ENCODE measurements at regions not wholly inside any gene's neighbourhood (a gene's known extent, or its start where the extent isn't known, plus 50 kb on each side); places are given as distances from the start of the nearest gene placed in this dataset.

DNA sequence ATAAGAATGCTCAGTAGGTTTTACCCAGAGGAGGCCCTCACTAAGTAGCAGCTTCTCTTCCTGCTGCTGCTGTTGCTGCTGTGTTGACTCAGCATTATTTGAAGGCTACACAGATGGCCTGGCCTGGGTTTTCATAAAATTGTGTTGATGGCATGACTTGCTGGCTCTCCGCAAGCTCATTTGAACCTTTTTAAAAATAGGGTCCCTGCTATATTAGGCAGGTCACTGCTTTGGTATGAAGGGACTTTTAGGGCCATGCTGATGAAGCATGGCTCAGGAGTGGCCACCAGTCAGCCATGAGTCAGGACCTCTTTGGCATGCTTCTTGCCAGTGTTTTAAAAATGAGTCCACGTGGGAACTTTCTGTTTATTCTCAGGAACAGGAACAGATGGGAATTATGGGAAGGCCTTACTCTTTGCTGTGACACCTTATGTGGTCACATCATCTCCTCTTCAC, 128.7 kb downstream of the MID1IP1 start:
- no peak for TF ChIP-seq EZH2 (IDR thresholded peaks at IDR 0.05; ENCODE audit: borderline replicate concordance, low read length)
- TF ChIP-seq, protein P1, sequence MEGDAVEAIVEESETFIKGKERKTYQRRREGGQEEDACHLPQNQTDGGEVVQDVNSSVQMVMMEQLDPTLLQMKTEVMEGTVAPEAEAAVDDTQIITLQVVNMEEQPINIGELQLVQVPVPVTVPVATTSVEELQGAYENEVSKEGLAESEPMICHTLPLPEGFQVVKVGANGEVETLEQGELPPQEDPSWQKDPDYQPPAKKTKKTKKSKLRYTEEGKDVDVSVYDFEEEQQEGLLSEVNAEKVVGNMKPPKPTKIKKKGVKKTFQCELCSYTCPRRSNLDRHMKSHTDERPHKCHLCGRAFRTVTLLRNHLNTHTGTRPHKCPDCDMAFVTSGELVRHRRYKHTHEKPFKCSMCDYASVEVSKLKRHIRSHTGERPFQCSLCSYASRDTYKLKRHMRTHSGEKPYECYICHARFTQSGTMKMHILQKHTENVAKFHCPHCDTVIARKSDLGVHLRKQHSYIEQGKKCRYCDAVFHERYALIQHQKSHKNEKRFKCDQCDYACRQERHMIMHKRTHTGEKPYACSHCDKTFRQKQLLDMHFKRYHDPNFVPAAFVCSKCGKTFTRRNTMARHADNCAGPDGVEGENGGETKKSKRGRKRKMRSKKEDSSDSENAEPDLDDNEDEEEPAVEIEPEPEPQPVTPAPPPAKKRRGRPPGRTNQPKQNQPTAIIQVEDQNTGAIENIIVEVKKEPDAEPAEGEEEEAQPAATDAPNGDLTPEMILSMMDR (IDR thresholded peaks at IDR 0.05; ENCODE audit: low read length): no peak
- peak overlapping the region; percentile 45 for H3K27ac ChIP-seq (ENCODE audit: low read depth, low read length, poor library complexity, severe bottlenecking)
- no peaks in the 10 kb centered on the region for H3K9me3 ChIP-seq (ENCODE audit: low read length)
- no peak overlapping the region for H2AFZ ChIP-seq (ENCODE audit: low read length)
- no peaks in the 10 kb centered on the region for H3K27me3 ChIP-seq (ENCODE audit: insufficient read depth, low read length)
- no peaks in the 10 kb centered on the region for H3K79me2 ChIP-seq (ENCODE audit: insufficient read depth, low read length)
- no peaks in the 10 kb centered on the region for H3K36me3 ChIP-seq (ENCODE audit: insufficient read depth, low read length)
- H3K9me2 ChIP-seq (ENCODE audit: low read depth, low read length): no peaks in the 10 kb centered on the region
- peak overlapping the region; percentile 36; the same call in 1 of the 2 replicates for H3K4me2 ChIP-seq (ENCODE audit: low read length)
- peaks cover 24% of the 10 kb centered on the region for H3K4me1 ChIP-seq (ENCODE audit: insufficient read depth, low read length, severe bottlenecking)
- H3F3A ChIP-seq (ENCODE audit: insufficient read depth, low read length): no peaks in the 10 kb centered on the region
- H3K4me3 ChIP-seq (ENCODE audit: low read depth, low read length, poor library complexity, severe bottlenecking): no peak overlapping the region
- H3K9ac ChIP-seq (ENCODE audit: low read length): no peak overlapping the region; the same call in 1 of the 2 replicates
- no peaks in the 10 kb centered on the region for H4K20me1 ChIP-seq (ENCODE audit: insufficient read depth, low read length)

DNA sequence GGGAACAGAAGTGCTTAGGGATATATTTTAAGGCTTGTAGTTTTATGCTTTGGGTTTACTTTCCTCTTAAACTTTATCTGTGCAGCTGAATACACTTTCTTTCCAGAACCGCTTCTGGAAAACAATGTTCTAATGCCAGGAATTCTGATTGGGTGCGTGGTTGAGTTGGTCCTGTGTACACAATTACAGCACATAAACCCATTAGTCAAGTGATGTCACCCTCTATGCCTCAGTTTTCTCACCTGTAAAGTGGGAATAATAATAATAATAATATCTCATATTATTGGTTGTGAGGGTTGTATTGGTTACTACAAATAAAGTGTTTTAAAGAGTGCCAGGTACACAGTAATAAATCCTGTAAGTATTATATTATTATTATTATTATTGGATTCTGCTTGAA, 129.2 kb downstream of the MID1IP1 start:
- no peaks in the 10 kb centered on the region for H3K9me3 ChIP-seq (ENCODE audit: low read length)
- no peak overlapping the region for H3K9ac ChIP-seq (ENCODE audit: low read length)
- H4K20me1 ChIP-seq (ENCODE audit: insufficient read depth, low read length): no peaks in the 10 kb centered on the region
- peaks cover 29% of the 10 kb centered on the region for H3K4me1 ChIP-seq (ENCODE audit: insufficient read depth, low read length, severe bottlenecking)
- TF ChIP-seq EZH2 (IDR thresholded peaks at IDR 0.05; ENCODE audit: borderline replicate concordance, low read length): no peak
- TF ChIP-seq, protein P1 (IDR thresholded peaks at IDR 0.05; ENCODE audit: low read length): no peak
- H3K36me3 ChIP-seq (ENCODE audit: insufficient read depth, low read length): no peaks in the 10 kb centered on the region
- no peak overlapping the region for H2AFZ ChIP-seq (ENCODE audit: low read length)
- H3K4me2 ChIP-seq (ENCODE audit: low read length): no peak overlapping the region
- peak overlapping the region; percentile 45 for H3K27ac ChIP-seq (ENCODE audit: low read depth, low read length, poor library complexity, severe bottlenecking)
- no peaks in the 10 kb centered on the region for H3K27me3 ChIP-seq (ENCODE audit: insufficient read depth, low read length)
- H3K9me2 ChIP-seq (ENCODE audit: low read depth, low read length): no peaks in the 10 kb centered on the region
- H3K4me3 ChIP-seq (ENCODE audit: low read depth, low read length, poor library complexity, severe bottlenecking): no peak overlapping the region
- no peaks in the 10 kb centered on the region for H3F3A ChIP-seq (ENCODE audit: insufficient read depth, low read length)
- no peaks in the 10 kb centered on the region for H3K79me2 ChIP-seq (ENCODE audit: insufficient read depth, low read length)

DNA sequence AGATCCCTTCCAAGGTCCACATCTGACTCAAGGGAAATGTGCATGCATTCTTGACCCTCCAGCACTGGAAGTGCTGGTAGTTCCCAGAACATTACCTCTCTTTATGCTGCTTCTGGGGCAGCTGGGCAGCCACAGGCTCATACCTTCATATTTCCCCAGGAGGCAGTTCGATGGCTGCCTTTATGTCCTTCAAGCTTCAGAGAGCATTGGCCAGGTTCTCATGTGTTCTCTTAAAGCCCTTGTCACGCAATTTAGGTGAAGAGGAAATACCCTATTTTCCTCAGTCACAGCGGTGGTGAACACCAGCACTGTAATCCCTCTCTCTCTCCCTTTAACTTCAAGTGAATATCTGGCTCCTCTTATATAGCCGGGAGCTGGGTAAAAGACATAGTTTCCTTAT, 134.3 kb downstream of the MID1IP1 start:
- Histone ChIP-seq H3K9me2 (ENCODE audit: low read depth, low read length) (no peaks in the 10 kb centered on the region), H3F3A (ENCODE audit: insufficient read depth, low read length) (no peaks in the 10 kb centered on the region), H4K20me1 (ENCODE audit: insufficient read depth, low read length) (no peaks in the 10 kb centered on the region), H3K79me2 (ENCODE audit: insufficient read depth, low read length) (no peaks in the 10 kb centered on the region), H3K9me3 (ENCODE audit: low read length) (no peaks in the 10 kb centered on the region), H3K4me3 (ENCODE audit: low read depth, low read length, poor library complexity, severe bottlenecking) (no peak overlapping the region), H3K27me3 (ENCODE audit: insufficient read depth, low read length) (no peaks in the 10 kb centered on the region), H2AFZ (ENCODE audit: low read length) (no peak overlapping the region), H3K4me2 (ENCODE audit: low read length) (no peak overlapping the region; the same call in 1 of the 2 replicates), H3K4me1 (ENCODE audit: insufficient read depth, low read length, severe bottlenecking) (peaks cover 35% of the 10 kb centered on the region), H3K9ac (ENCODE audit: low read length) (no peak overlapping the region), H3K27ac (ENCODE audit: low read depth, low read length, poor library complexity, severe bottlenecking) (peak overlapping the region; percentile 66), H3K36me3 (ENCODE audit: insufficient read depth, low read length) (no peaks in the 10 kb centered on the region)
- TF ChIP-seq, protein P1 (IDR thresholded peaks at IDR 0.05; ENCODE audit: low read length): no peak
- no peak for TF ChIP-seq EZH2 (IDR thresholded peaks at IDR 0.05; ENCODE audit: borderline replicate concordance, low read length)
